ENCODE measurements at regions not wholly inside any gene's neighbourhood (a gene's known extent, or its start where the extent isn't known, plus 50 kb on each side); places are given as distances from the start of the nearest gene placed in this dataset.

DNA sequence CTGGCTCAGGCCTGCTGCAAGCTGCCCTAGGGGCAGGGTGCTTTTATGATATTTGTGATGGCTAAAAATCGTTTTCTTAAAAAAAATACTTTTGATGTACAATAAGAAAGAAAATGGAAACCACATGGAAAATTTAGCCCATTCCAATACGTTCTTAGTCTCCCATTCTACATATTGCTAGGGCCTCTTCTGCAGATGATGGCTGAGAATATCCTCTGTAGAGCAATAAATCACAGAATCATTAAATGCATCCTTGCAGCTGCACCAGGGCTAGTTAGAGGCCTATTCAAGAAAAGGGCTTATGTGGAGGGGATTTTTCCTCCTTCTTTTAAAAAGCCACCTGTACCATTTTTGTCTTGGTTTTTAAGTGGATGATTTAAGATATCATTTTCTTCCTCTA, 97.6 kb upstream of the C1GALT1C1 start:
- Histone ChIP-seq H3K36me3 (no peaks in the 10 kb centered on the region), H3K9me3 (peaks cover 0 to 4% (median 0%) of the 10 kb centered on the region in 12 donors), H3K4me1 (no peaks in the 10 kb centered on the region), H3K4me3 (no peak overlapping the region), H3K27ac (peak overlapping the region in 3 of 12 donors; percentile 17 to 27 (median 17)), H3K27me3 (no peaks in the 10 kb centered on the region)
- 40 to 67% (median 61%) methylated on average over 2 of the region's 2 CpGs for WGBS, 4 donors
- intact Hi-C loops (cut with DNase I) = no loop called here
- ATAC-seq = no peak
- no peak for DNase-seq
- TF ChIP-seq POLR2A (IDR thresholded peaks at IDR 0.05) (no peak), CTCF (IDR thresholded peaks at IDR 0.05) (no peak)

- no peak overlapping the region for H3K27ac ChIP-seq
- WGBS, 4 donors = 59 to 77% (median 64%) methylated on average over 2 of the region's 2 CpGs
- no peaks in the 10 kb centered on the region for H3K4me1 ChIP-seq
- no peaks in the 10 kb centered on the region for H3K36me3 ChIP-seq
- no peak overlapping the region for H3K4me3 ChIP-seq
- DNase-seq (no peak), ATAC-seq (no peak)
- H3K27me3 ChIP-seq = no peaks in the 10 kb centered on the region
- H3K9me3 ChIP-seq = peaks cover 0 to 10% (median 0%) of the 10 kb centered on the region in 12 donors
- TF ChIP-seq POLR2A (IDR thresholded peaks at IDR 0.05) (no peak), CTCF (IDR thresholded peaks at IDR 0.05) (no peak)
- intact Hi-C loops (cut with DNase I) = no loop called here
Measured at GRCh38 chrX:120726294-120726693, 96.4 kb upstream of the C1GALT1C1 start.

GRCh38 chrX:120725874-120726273, 96.0 kb upstream of the C1GALT1C1 start:
- Histone ChIP-seq H3K4me1 (no peaks in the 10 kb centered on the region), H3K36me3 (no peaks in the 10 kb centered on the region), H3K4me3 (no peak overlapping the region), H3K27ac (no peak overlapping the region), H3K9me3 (peaks cover 0 to 10% (median 0%) of the 10 kb centered on the region in 12 donors), H3K27me3 (no peaks in the 10 kb centered on the region)
- WGBS, 4 donors = 65 to 93% (median 88%) methylated on average over 1 of the region's 1 CpG
- ATAC-seq (no peak), DNase-seq (no peak)
- intact Hi-C loops (cut with DNase I) = no loop called here
- TF ChIP-seq CTCF (IDR thresholded peaks at IDR 0.05) = no peak
- TF ChIP-seq POLR2A (IDR thresholded peaks at IDR 0.05) = no peak

- no peak overlapping the region for H3K27ac ChIP-seq
- intact Hi-C loops (cut with DNase I) = no loop called here
- H3K36me3 ChIP-seq = no peaks in the 10 kb centered on the region
- H3K27me3 ChIP-seq = no peaks in the 10 kb centered on the region
- H3K4me3 ChIP-seq = no peak overlapping the region
- ATAC-seq = peak in 2 of 4 donors; percentile 55 to 68
- TF ChIP-seq CTCF (IDR thresholded peaks at IDR 0.05) = no peak
- no peak for TF ChIP-seq POLR2A (IDR thresholded peaks at IDR 0.05)
- peaks cover 0 to 14% (median 0%) of the 10 kb centered on the region in 12 donors for H3K9me3 ChIP-seq
- H3K4me1 ChIP-seq = no peaks in the 10 kb centered on the region
- DNase-seq = no peak
- 52 to 62% (median 59%) methylated on average over 2 of the region's 2 CpGs for WGBS, 4 donors
Measured at GRCh38 chrX:120719622-120720021, 89.8 kb upstream of the C1GALT1C1 start.
